OCI-M1 (cell line): ENCODE measurements at regions not wholly inside any gene's neighbourhood (a gene's known extent, or its start where the extent isn't known, plus 50 kb on each side); places are given as distances from the start of the nearest gene placed in this dataset.

Experiments used
- DNase-seq: peaks from one replicate; lab custom pipeline; 2025; lab: John Stamatoyannopoulos, UW

DNA sequence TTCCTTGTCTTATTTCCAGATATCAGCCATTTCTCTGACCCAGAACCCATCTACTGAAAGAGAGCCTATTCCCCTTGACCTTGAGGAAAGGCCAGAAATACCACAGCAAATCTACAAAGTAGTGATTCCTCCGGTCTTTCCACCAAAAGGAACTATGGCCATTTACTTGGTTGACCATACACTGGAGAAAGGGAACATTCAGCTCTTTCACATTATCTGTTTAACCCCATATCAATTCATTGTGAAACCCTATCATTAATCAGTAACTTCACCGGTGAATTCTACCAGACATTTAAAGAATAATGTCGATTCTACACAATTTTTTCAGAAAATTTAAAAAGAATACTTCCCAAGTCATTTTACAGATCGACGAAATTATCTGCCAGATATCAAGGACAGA is 265.7 kb upstream of the CLEC14A start:
- no peak for DNase-seq

DNA sequence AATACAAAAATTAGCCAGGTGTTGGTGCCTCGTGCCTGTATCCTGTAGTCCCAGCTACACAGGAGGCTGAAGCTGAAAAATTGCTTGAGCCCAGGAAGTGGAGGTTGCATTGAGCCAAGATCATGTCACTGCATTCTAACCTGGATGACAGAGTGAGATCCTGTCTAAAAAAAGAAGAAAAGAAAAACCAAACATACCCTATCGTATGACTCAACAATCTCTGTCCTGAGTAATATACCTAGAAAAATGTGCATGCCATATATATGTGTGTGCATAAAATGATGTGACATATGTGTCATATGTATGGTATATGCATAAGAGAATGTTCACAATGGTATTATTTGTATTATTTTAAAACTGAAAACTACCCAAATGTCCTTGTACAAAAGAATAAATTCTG is 261.5 kb upstream of the CLEC14A start:
- DNase-seq: no peak

DNA sequence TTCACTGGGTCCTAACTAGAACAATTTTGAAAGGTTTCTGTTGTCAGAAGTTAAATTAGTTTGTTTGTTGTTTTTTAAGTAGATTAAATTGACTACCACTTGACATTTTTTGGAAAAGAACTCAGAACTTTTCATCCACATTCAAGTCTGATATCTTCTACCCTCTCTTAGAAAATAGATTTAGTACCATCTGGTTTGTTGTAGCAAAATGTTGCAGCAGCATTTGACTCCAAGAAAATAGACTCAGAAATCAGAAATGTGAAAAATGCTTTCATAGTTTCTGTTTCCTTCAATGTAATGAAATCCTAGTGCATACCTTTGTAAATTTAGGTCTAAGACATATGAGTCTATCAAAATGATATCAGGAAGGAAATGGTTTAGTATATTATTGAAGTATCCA is 256.3 kb upstream of the CLEC14A start:
- DNase-seq: no peak

- DNase-seq: no peak
These were observed 251.4 kb upstream of the CLEC14A start for GRCh38 chr14:38507299-38507698.

DNA sequence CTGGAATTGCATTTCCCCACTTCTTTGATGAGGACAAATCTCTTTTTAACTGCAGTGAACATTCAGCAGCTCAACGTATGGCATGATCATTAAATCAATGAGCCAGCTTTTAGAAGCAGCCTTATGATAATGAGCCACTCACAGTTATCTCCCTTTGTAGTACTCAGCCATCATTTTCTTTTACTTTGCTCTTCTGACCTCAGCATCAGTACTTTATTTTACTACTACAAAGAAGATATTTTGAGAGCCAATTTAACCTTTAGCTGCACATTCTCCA is 250.0 kb upstream of the CLEC14A start:
- no peak for DNase-seq

DNA sequence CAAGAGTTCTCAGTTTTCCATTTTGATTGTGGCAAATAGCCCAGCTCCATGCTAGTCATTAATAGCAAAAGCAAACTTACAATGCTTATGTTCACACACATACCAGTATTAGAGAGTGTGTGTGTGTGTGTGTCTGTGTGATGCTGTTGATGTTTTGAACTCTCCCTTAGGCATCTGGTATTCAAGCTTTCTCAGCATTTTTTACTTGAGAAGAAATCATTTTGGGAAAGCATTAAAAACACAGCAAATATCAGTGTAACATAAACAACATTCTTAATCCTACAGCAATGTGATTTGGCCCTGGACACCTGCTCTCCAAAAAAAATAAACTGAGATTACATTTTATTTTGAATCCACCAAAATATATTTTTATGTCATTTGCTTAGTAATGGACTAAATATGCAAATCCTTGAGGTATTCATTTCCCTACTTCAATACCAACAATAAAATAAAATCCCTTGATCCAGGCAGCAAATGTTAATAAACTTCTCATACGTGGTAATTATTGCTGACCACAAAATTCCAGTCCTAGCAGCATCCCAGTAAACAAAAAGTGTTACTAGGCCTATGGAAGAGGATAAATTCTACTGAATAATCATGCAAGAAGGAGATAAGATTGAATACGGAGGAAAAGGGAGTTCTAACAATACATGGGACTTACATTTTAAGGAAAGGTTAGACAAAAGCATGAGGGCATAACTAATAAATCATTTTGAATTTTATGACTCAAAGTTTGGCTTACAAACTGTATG is 249.5 kb upstream of the CLEC14A start:
- DNase-seq: no peak

DNA sequence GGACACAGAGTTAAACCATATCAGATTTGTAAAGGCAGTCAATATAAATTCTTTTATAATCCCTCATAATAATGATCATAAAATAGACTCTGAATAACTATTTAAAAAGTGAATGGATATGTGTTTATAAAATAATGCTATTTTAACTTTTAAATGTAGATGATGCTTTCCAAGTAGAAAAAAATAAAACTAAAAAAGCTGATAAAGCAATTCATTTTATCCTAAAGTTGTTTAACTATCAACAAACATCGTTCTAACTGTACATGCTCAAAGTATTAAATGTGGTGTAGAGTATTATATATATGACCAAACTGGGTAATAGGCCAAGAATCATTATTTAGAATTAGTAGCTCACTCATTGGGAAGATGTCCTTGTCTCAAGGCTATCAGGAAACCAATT is 248.3 kb upstream of the CLEC14A start:
- no peak for DNase-seq

DNA sequence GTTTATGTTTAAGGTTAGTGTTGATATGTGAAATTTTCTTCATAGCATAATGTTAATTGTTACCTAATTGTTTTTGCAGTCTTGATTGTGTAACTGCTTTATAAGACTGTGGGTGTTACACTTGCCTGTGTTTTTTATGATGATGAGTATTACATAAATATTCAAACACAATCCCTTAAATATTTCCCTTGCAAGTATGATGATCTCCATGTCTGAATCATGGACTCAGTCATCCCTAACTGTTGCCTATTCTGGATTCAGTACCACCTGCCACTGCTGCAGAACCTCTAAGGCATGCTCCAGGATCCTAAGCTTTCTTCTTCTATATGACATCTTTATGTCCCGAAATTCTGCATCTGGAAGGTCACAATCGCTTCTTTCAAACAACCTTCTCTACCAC is 246.3 kb upstream of the CLEC14A start:
- no peak for DNase-seq

DNA sequence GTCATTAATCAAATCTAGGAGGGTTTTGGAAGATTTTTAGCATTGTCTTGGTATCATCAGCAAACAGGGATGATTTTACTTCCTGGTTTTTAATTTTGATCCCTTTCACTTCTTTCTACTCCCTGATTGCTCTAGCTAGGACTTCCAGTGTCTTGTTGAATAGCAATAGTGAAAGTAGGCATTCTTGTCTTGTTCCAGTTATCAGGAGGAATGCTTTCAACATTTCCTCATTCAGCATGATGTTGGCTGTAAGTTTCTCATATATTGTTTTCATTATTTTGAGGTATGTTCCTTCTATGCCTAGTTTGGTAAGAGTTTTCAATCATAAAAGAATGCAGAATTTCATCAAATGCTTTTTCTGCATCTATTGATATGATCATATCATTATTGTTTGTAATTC is 244.2 kb upstream of the CLEC14A start:
- peak; percentile 36 for DNase-seq

DNA sequence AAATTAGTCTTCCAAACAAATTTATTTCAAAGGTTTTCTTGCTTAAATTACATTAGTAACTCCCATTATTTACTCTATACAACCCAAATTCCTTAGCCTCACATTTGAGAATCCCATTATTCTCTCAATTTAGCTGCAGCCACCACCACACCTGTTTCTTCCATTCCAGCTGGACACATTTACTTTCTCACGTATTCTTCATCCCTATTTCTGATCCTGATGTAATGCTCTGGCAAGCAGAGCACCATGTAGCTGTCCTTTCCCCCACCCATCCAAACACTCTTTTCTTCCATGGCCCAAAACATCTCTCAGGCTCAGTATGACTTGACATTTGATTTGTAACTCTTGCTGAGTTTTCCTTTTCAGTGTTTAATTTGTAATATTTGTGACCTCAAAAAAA is 240.2 kb upstream of the CLEC14A start:
- no peak for DNase-seq

- no peak for DNase-seq
These were observed 234.4 kb upstream of the CLEC14A start for GRCh38 chr14:38490273-38490672.

DNA sequence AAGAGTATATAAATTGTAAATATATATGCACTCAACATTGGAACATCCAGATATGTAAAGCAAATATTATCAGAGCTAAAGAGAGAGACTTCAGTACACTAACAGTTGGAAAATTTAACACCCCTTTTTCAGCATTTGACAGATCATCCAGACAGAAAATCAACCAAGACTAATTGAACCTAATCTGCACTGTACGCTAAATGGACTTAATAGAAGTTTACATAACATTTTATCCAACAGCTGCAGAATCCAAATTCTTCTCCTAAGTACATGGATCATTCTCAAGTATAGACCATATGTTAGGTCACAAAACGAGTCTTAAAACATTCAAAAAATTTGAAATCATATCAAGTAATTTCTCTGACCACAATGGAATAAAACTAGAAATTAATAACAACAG is 229.1 kb upstream of the CLEC14A start:
- no peak for DNase-seq

DNA sequence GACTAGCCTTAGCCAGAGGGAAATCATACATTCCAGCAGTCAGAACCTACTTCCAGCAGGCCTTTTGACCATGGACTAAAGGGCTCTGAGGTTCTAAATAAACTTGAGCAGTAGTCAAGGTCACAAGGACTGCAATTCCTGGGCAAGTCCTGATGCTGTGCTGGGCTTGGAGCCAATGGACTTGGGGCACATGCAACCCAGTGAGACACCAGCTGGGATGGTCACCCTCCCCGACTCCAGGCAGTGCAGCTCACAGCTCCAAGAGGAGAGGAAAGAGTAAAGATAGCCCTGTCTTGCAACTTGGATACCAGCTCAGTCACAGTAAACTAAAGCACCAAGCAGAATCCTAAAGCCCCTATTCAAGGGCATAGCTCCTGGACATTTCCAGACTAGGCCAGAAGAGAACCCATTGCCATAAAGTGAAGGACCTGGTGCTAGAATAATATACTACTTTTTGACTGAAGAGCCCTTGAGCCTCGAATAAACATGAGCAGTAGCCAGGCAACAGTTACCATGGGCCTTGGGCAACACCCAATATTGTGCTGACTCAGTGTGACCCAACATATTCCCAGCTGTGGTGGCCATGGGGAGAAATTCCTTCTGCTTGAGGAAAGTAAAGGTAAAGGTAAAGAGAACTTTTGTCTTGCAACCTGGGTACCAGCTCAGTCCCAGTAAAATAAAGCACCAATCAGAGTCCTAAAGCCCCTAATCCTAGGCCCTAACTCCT is 226.2 kb upstream of the CLEC14A start:
- DNase-seq: peak; percentile 10

DNA sequence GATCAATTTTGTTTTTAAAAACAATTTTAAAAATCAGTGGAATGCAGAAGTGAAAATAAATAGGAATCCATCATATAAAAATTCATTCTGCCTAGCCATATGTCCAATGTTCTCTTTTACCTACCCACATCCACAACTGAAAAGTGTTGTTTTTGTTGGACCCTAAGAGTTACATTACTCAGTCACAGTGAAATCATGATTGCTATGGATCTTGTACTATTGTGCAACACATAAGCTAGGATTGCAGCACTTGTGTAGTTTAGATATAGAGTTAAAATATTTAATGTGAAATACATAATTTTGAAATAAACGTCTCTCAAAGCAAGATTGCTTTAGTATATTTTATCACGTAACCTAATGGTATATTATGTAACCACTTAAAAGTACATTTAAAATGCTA is 213.3 kb upstream of the CLEC14A start:
- DNase-seq: no peak

DNA sequence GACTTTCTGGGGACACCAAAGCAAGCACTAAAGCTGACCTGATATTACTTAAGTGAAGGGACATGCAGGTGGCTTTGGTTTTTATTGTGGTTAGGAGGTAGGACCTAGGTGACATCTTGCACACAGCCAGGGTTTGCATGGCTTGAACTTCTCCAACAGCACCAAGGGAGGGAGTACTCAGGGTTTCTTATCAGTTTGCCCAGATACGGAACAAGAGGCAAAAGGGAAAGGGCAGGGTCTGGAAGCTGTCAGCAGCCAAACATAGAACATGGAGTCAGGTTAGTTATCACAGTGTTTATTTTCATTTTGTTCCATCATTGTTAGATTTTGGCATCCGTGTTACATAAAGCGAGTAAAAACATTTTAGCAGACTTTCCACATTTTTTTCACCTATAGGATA is 186.3 kb upstream of the CLEC14A start:
- peak; percentile 83 for DNase-seq

DNA sequence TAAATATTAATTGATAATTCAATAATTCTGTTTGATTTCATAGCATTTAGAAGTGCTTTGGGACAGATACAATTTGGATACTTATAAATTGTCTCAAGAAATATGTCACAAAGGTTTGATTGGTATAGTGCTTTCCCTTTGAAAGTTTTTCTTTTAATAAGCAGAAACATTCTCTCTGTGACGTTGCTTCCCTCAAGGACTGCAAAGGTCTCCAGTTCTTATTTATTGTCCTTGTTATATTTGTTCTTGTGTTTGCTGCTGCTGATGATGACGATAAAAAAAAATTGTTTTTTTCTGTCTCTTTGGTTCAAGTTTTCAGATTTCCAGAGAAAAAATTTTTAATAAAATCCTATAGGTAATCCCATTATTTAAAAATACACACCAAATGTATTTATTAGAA is 176.3 kb upstream of the CLEC14A start:
- DNase-seq: no peak

GRCh38 chr14:38431156-38431555 is 175.3 kb upstream of the CLEC14A start:
- DNase-seq: no peak

DNA sequence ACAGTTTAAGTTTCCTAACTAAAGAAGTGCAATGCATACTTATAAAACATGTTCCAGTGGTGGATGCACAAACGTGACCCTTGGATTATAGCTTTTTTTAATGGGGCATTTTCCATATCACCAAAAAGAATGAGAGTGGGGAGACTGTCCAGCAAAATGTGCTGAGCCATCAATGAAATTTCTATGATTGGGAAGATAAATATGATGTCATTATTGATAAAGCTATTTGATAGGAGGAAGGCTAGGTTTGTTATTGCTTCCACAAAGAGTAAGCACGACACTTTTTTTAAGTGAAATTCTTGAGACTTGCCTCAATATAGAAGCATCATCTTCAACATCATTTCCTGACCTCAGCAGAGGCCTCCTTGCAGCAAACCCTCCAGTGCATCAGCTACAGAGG is 174.6 kb upstream of the CLEC14A start:
- no peak for DNase-seq

DNA sequence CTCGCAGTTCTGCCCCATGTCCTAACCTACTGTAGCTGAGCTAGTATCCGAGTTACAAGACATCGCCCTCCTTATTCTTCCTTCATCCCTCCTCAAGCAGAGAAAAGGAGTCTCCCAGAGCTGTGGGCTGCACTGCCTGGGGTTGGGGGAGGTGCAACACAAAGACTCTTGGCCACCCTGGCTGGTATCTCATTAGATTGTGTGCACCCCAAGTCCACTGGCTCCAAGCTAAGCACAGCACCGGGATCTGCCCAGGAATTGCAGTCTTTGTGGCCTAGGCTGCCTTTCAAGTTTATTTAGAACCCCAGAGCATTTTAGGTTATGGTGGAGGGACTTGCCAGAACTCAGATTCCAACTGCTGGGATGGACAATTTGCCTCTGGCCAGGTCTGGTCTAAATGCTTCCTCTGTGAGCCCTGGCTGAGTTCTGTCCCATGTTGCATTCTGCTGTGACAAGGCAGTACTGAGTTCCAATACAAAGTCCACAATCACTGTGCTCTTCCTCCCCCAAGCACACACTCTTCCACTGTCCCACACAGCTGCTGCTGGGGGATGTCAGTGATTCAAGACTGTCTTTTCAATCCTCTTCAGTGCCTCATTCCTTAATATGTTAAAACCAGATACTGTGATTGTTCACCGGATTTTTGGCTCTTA is 169.6 kb upstream of the CLEC14A start:
- DNase-seq: no peak

DNA sequence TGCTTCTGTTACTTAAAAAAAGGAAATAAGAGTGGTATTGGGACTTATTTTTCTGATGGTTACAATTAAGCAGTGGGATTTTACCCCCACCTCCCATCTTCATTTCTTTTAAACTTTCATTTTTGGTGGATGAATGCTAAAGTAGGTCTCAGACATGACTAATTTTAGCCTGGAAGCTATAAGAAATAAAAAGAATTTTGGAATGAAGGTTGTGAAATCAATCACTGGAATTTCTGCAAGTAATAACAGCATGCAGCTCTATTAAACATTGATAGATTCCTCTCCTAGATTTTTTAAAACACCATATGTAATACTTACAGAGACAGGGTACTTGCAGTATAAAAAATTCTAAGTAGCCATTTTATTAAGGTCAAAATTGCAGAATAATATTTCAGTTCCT is 164.2 kb upstream of the CLEC14A start:
- DNase-seq: no peak

DNA sequence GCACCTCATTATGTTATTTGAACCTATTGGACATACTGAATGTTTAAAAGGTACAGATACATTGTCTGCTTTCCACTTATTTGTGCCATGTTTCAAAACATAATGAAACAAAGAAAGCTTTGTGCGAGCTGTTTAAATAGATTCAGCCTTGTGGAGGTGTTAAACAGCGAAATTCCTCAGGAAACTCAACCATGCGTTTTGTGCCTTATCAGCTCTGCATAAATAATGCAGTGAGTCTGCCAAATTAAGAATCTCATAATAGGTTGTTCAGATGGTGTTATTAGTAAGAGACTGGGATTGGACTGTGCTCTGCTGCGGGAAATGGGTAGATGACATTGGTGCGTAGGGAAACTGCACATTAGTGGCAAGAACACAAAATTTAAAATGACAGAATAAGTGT is 163.7 kb upstream of the CLEC14A start:
- DNase-seq: peak; percentile 9

DNA sequence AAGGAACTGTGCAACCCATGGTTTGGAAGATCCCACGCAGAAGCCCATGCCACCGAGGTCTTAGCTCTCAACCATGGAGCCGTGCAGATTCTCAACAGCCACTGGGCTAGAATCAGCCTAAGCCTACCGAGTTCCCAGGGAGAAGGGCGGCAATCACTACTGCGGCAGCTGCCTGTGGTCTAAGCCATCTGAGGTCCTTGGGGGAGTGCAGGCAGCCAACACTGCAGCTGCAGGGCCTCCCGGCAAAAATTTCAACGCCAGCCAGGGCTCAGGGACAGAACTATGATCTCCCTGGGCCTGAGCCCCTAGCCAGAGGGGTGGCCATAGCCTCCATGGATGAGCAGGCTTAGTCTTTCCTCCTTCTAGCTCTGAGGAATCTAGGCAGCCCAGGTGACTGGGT is 156.8 kb upstream of the CLEC14A start:
- no peak for DNase-seq

- DNase-seq: no peak
These were observed 154.5 kb upstream of the CLEC14A start for GRCh38 chr14:38410442-38410841.
